Endodermal cell (in vitro differentiated cells): ENCODE measurements at regions not wholly inside any gene's neighbourhood (a gene's known extent, or its start where the extent isn't known, plus 50 kb on each side); places are given as distances from the start of the nearest gene placed in this dataset.

ENCODE experiments used
- DNase-seq: peaks from one replicate; pipeline ENCODE4 v3.0.0-alpha.2; 2017
- H3K27ac ChIP-seq: 2 replicates; pipeline ENCODE4 v1.5.1; 2013; ENCODE audit warnings: mild to moderate bottlenecking, low read depth, low read length, moderate library complexity
- H3K27me3 ChIP-seq: 2 replicates; pipeline ENCODE4 v1.6.1; 2013; ENCODE audit warnings: mild to moderate bottlenecking, low read length, moderate library complexity; ENCODE audit not compliant: insufficient read depth, control insufficient read depth, poor library complexity, severe bottlenecking
- H3K36me3 ChIP-seq: 2 replicates; pipeline ENCODE4 v1.7.0; 2013; ENCODE audit warnings: mild to moderate bottlenecking, low read length, moderate library complexity; ENCODE audit not compliant: control insufficient read depth, insufficient read depth
- H3K4me1 ChIP-seq: one replicate; pipeline ENCODE4 v1.7.0; 2013; ENCODE audit warnings: low read length; ENCODE audit not compliant: control insufficient read depth, insufficient read depth
- H3K4me3 ChIP-seq: 2 replicates; pipeline ENCODE4 v1.5.1; 2013; ENCODE audit warnings: mild to moderate bottlenecking, low read length, moderate library complexity
- H3K9ac ChIP-seq: 2 replicates; pipeline ENCODE4 v1.6.1; 2013; ENCODE audit warnings: mild to moderate bottlenecking, low read length, moderate library complexity; ENCODE audit not compliant: poor library complexity, severe bottlenecking; ENCODE audit errors: extremely low read depth
- H3K9me3 ChIP-seq: 2 replicates; pipeline ENCODE4 v1.6.1; 2013; ENCODE audit warnings: mild to moderate bottlenecking, low read length, moderate library complexity; ENCODE audit not compliant: control insufficient read depth
- H3K27ac Mint-ChIP-seq: 2 replicates; pipeline ENCODE4 v1.8.0; 2020; ENCODE audit warnings: mixed read lengths
- H3K27me3 Mint-ChIP-seq: 2 replicates; pipeline ENCODE4 v1.8.0; 2021; ENCODE audit warnings: mild to moderate bottlenecking, mixed read lengths; ENCODE audit not compliant: insufficient read depth
- H3K36me3 Mint-ChIP-seq: 2 replicates; pipeline ENCODE4 v1.8.0; 2020; ENCODE audit warnings: low read depth, mixed read lengths
- H3K4me1 Mint-ChIP-seq: 2 replicates; pipeline ENCODE4 v1.8.0; 2020; ENCODE audit warnings: mixed read lengths
- H3K4me3 Mint-ChIP-seq: 2 replicates; pipeline ENCODE4 v1.8.0; 2020; ENCODE audit warnings: mild to moderate bottlenecking, moderate library complexity, mixed read lengths
- H3K9me3 Mint-ChIP-seq: 2 replicates; pipeline ENCODE4 v1.8.0; 2020; ENCODE audit warnings: mild to moderate bottlenecking, mixed read lengths
- WGBS, 2 experiments: methylation state at CpG; one replicate each; pipeline versions ENCODE4 v1.1.5 to v1.1.7; 2013; ENCODE audit warnings: missing lambda C conversion rate in 2 of 2, mixed read lengths in 1 of 2; ENCODE audit not compliant: insufficient coverage in 1 of 2, insufficient read length in 1 of 2; 5-methylcytosine and 5-hydroxymethylcytosine counted together
- TF ChIP-seq, protein P1 (sequence below): fragments of 200-600 bp; sonication (generic); conservative IDR thresholded peaks from 2 replicates; pipeline ENCODE4 v1.5.0; 2021; ENCODE audit warnings: antibody characterized with exemption, mild to moderate bottlenecking

DNA sequence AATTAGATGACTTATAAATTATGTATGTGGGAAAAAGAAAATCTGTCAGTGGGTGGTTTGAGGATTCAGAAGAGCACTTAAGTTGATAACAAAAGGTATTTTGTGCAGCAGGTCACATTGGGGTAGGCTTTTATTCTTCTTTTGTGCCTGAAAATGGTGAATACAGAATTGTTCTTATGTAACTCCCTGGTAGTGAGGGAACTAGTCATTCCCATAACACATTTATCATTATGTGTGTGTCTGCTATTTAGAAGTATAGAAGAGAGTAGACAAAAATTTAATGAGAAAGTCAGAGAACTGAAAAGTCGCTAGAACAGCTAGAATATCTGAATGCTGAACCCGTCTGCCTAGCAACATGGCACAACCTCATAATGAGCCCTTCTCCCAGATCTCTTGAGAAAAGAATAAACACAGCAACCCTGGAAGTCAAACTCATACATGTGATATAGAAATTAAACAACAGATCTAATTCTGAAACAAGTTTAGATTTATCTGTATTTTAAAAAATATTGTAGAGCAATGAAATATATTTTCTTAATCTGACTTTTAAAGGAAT, 111.8 kb upstream of the EDNRB start:
- no peak overlapping the region for H3K9ac ChIP-seq
- no peaks in the 10 kb centered on the region for H3K27me3 ChIP-seq
- H3K4me1 ChIP-seq: no peaks in the 10 kb centered on the region
- no peaks in the 10 kb centered on the region for H3K4me1 Mint-ChIP-seq
- no peak overlapping the region for H3K4me3 ChIP-seq
- peaks cover 2% of the 10 kb centered on the region for H3K9me3 ChIP-seq
- no peaks in the 10 kb centered on the region for H3K9me3 Mint-ChIP-seq
- TF ChIP-seq, protein P1, sequence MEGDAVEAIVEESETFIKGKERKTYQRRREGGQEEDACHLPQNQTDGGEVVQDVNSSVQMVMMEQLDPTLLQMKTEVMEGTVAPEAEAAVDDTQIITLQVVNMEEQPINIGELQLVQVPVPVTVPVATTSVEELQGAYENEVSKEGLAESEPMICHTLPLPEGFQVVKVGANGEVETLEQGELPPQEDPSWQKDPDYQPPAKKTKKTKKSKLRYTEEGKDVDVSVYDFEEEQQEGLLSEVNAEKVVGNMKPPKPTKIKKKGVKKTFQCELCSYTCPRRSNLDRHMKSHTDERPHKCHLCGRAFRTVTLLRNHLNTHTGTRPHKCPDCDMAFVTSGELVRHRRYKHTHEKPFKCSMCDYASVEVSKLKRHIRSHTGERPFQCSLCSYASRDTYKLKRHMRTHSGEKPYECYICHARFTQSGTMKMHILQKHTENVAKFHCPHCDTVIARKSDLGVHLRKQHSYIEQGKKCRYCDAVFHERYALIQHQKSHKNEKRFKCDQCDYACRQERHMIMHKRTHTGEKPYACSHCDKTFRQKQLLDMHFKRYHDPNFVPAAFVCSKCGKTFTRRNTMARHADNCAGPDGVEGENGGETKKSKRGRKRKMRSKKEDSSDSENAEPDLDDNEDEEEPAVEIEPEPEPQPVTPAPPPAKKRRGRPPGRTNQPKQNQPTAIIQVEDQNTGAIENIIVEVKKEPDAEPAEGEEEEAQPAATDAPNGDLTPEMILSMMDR: no peak
- H3K27ac Mint-ChIP-seq: no peak overlapping the region
- DNase-seq: no peak
- no peaks in the 10 kb centered on the region for H3K36me3 ChIP-seq
- 80% methylated on average over 2 of the region's 2 CpGs; no CpG with 5 or more reads in 1 of the 2 experiments for WGBS, 2 experiments
- H3K27ac ChIP-seq: peak overlapping the region; percentile 100
- no peaks in the 10 kb centered on the region for H3K27me3 Mint-ChIP-seq
- H3K36me3 Mint-ChIP-seq: no peaks in the 10 kb centered on the region
- no peak overlapping the region for H3K4me3 Mint-ChIP-seq

DNA sequence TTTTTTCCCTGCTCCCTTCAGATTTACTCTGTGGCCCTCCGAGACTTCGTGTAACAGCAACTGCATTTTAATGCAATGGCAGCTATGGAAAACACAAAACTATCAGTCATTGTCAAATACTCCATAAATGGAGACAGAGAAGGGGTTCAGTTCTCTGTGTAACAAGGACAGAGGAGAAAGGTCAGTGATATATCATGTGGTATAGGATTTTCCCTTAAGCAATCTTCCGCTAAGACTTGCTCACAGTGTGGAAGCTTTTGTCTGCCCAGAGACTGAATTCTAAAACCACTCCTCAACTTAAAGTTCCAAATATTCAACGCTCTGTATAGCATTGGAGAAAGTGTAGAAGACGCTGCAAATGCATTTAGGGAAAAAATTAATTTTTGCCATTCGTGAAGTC, 111.3 kb upstream of the EDNRB start:
- Histone ChIP-seq H3K27me3 (no peaks in the 10 kb centered on the region), H3K4me3 (no peak overlapping the region), H3K9ac (no peak overlapping the region), H3K9me3 (peaks cover 7% of the 10 kb centered on the region), H3K4me1 (no peaks in the 10 kb centered on the region), H3K27ac (peak overlapping the region; percentile 100), H3K36me3 (no peaks in the 10 kb centered on the region)
- TF ChIP-seq, protein P1: no peak
- no peaks in the 10 kb centered on the region for H3K9me3 Mint-ChIP-seq
- H3K36me3 Mint-ChIP-seq: no peaks in the 10 kb centered on the region
- no peak overlapping the region for H3K4me3 Mint-ChIP-seq
- H3K4me1 Mint-ChIP-seq: no peaks in the 10 kb centered on the region
- no peaks in the 10 kb centered on the region for H3K27me3 Mint-ChIP-seq
- no peak for DNase-seq
- 73% methylated on average over 5 of the region's 6 CpGs; no CpG with 5 or more reads in 1 of the 2 experiments for WGBS, 2 experiments
- H3K27ac Mint-ChIP-seq: no peak overlapping the region

DNA sequence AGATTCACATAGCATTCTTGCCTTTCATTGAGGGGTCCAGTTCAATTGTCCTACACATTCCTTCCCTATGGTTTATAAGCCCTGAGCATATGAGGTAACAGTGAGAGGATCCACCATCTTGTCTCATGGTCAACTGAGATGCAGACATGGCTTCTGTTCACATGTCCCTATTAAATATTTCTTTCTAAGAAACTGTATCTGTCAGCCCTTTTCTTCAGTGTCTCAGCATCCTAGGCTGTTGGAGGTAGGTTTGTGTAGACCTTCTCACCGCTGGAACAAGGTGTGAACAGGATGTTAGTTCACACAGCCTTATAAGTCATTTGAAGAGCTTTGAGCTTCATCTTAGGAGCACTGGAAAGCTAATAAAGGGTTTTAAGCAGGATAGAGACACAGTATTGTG, 110.3 kb upstream of the EDNRB start:
- Histone ChIP-seq H3K36me3 (no peaks in the 10 kb centered on the region), H3K27me3 (no peaks in the 10 kb centered on the region), H3K9me3 (peaks cover 13% of the 10 kb centered on the region), H3K4me1 (no peaks in the 10 kb centered on the region), H3K9ac (no peak overlapping the region), H3K27ac (peak overlapping the region; percentile 100), H3K4me3 (no peak overlapping the region)
- H3K27me3 Mint-ChIP-seq: no peaks in the 10 kb centered on the region
- H3K4me3 Mint-ChIP-seq: no peak overlapping the region
- no peaks in the 10 kb centered on the region for H3K36me3 Mint-ChIP-seq
- no peak overlapping the region for H3K27ac Mint-ChIP-seq
- no peak for DNase-seq
- WGBS, 2 experiments: 94 to 100% methylated on average over 1 of the region's 1 CpG
- no peaks in the 10 kb centered on the region for H3K4me1 Mint-ChIP-seq
- TF ChIP-seq, protein P1: no peak
- peaks cover 4% of the 10 kb centered on the region for H3K9me3 Mint-ChIP-seq
